ENCODE measurements at regions not wholly inside any gene's neighbourhood (a gene's known extent, or its start where the extent isn't known, plus 50 kb on each side); places are given as distances from the start of the nearest gene placed in this dataset. TPM values are rescaled to one million over a fixed set of nuclear protein-coding genes. Genes with fewer than 3 reads are reported as not detected.

- Mint-ChIP-seq H3K4me1 (ENCODE audit: unreplicated experiment) (peaks cover 2% of the 10 kb centered on the region), H3K9me3 (ENCODE audit: unreplicated experiment) (peaks cover under 1% of the 10 kb centered on the region), H3K27me3 (ENCODE audit: unreplicated experiment) (no peaks in the 10 kb centered on the region), H3K27ac (ENCODE audit: unreplicated experiment) (no peak overlapping the region), H3K36me3 (ENCODE audit: unreplicated experiment) (no peaks in the 10 kb centered on the region), H3K4me3 (ENCODE audit: unreplicated experiment) (no peak overlapping the region)
- TF ChIP-seq CTCF (IDR thresholded peaks at IDR 0.05) = no peak
- DNase-seq (ENCODE audit: extremely low spot score, unreplicated experiment) = no peak
Observed at GRCh38 chr6:90643381-90643780, 56.5 kb upstream of the MAP3K7 start.

DNA sequence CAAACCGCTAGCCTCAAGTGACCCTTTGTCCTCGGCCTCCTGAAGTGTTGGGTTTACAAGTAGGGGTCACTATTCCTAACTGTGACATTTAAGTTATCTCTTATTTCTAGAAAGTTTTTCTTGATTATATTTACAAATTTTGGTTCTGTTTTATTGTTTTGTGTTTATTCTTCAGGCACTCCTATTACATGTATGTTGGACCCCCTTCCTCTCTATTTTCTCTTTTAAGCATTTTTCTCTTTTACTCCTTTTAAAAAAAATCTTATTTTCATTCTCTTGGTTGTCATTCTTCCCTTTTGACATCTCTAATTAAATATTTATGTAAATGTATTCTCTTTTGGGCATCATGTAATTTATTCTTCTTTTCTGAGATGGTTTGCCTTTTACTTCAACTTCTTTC, 50.4 kb upstream of the MAP3K7 start:
- H3K27me3 Mint-ChIP-seq (ENCODE audit: unreplicated experiment) = peaks cover 13% of the 10 kb centered on the region
- no peaks in the 10 kb centered on the region for H3K4me1 Mint-ChIP-seq (ENCODE audit: unreplicated experiment)
- H3K9me3 Mint-ChIP-seq (ENCODE audit: unreplicated experiment) = peaks cover 11% of the 10 kb centered on the region
- H3K4me3 Mint-ChIP-seq (ENCODE audit: unreplicated experiment) = no peak overlapping the region
- no peaks in the 10 kb centered on the region for H3K36me3 Mint-ChIP-seq (ENCODE audit: unreplicated experiment)
- no peak for TF ChIP-seq CTCF (IDR thresholded peaks at IDR 0.05)
- H3K27ac Mint-ChIP-seq (ENCODE audit: unreplicated experiment) = no peak overlapping the region
- no peak for DNase-seq (ENCODE audit: extremely low spot score, unreplicated experiment)

Small RNAs in the stretch of these regions (microRNA-seq; reads per million reads assigned to microRNA genes)
- gene MIR4643 (ENCODE audit: unreplicated experiment) = not detected

All from osteocyte (in vitro differentiated cells).